ENCODE measurements at regions not wholly inside any gene's neighbourhood (a gene's known extent, or its start where the extent isn't known, plus 50 kb on each side); places are given as distances from the start of the nearest gene placed in this dataset.

DNA sequence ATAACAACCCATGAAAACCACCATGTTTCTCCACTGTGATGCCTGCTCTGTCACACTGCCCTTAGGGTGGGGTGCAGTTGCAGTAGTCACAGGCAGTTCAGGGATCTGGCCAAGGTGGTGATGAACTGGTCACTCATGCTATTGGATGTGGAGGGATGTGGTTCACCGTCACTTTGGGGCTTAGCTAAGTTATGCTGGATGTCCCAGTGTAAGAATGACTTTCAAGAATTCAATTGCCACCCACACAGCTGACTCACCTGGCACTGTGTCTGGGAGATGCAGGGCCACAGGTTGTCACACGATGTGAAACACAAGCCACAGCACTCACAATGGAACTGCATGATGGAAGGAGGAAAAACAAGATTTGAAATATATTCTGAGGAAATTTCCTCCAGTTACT lies 146.1 kb upstream of the CTNNB1 start:
- DNase-seq: peak; percentile 67

DNA sequence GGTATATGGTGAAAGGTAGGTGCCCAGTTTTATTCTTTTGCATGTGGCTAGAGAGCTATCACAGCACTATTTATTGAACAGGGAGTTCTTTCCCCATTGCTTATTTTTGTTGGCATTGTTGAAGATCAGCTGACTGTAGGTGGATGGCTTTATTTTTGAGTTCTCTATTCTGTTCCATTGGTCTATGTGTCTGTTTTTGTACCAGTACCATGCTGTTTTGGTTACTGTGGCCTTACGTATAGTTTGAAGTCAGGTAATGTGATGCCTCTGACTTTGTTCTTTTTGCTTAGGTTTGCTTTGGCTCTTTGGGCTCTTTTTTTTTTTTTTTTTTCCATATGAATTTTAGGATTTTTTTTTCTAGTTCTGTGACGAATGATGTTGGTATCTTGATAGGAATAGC lies 139.2 kb upstream of the CTNNB1 start:
- no peak for DNase-seq

DNA sequence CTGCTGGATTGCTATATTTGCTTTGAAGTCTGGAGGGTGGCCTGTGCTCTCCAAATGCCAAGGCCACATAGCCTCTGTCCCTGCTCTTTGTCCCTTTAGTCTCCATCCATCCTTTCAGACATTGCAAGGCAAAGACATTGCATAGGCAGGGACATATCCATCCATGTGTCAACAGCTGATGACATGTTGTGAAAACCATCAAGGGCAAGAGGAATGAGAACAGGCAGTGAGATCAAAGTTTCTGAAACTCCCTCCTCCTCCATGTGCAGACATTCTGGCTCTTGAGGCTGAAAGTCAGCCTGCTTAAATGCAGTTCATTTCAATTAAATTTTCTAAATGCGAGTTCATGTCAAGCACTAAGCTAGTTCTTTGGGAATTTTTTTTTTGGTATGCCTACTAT lies 135.2 kb upstream of the CTNNB1 start:
- DNase-seq: no peak

DNA sequence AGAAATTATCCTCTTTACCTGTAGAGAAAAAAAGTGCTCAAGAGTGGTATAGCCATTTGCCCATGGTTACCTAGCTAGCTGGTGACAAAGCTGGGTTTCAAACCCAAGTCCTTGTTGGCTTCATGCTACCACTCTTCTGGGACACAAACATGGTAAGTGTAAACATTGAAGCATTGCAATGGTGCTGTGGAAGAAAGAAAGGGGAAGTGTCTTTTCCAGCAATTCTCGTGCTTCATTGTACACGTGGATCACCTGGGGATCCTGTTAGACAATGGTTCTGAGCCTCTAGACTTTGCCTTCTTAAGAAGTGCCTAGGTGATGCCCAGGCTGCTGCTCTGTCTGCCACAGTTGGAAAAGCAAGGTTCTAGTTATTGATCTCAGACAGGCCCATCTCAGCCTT lies 134.8 kb upstream of the CTNNB1 start:
- no peak for DNase-seq

DNA sequence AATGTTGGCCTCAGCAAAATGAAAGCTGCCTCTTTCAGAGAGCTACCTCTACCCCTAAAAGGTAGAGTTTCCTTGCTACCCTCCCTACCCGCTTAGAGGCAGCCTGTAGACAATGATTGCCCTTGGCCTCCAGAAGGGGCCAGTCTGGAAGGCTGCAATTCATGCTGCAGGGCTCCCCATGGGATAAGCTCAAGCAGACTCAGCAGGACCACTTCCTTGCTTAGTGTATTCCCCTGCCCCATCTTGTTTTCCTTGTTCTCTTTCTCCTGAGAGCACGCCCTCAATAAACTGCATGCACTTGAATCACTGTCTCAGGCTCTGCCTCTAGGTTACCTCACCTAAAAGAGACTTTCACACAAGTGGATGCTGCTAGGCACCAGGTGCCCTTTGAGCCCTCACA lies 134.0 kb upstream of the CTNNB1 start:
- no peak for DNase-seq

DNA sequence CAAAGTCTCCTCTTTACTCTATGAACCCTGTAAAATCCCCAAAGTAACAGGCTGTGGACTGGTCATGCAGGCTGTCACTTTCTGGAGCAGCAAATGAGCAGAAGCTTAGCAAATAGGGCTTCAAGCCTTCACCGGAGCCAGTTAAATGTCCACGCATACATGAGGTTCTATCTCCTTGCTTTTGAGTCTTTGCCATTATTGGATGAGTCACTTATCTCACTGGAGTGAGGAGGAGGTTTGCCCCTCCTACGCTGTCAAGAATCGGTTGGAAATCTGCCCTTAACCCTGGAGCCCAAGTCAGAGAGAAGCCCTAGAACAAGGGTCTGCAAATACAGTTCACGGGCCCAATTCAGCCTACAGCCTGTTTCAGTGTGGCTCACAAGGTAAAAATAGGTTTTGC lies 126.1 kb upstream of the CTNNB1 start:
- no peak for DNase-seq

DNA sequence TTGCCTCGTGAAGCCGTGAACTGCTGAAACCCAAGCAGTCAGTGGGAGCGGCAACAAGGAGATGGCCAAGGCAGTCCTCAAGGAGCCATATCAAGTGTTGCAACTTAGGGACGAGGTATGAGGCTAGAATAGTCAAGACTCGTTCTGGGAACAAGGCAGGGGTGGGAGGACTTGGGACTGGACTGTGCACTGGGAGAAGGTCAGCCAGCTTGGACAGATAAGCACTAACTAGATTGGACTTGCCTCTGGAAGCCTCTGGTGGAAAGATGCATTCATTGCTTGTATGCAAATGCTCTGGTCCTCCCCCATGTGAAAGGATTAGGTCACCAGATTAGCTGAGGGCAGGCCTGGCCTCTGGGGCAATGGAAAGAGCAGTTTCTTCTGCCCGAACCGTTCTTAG lies 123.3 kb upstream of the CTNNB1 start:
- no peak for DNase-seq

DNA sequence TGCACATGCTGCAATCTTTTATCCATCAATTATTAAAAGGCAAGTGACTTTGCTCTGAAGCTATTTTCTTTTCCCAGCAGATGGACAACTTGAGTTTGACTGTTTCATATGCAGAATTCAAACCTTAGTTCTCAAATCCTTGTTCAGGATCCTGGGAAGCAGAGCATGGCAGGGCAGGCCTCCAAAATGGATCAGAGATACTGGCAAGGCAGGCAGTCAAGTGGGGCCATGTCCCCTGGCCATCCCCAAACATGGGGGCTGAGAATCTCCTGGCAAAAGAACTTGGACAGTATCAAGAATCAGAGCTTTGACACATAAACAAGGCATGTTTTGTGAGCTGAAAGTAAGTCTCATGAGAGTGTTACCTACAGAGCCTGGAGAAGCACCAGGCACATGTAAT lies 122.9 kb upstream of the CTNNB1 start:
- no peak for DNase-seq

DNA sequence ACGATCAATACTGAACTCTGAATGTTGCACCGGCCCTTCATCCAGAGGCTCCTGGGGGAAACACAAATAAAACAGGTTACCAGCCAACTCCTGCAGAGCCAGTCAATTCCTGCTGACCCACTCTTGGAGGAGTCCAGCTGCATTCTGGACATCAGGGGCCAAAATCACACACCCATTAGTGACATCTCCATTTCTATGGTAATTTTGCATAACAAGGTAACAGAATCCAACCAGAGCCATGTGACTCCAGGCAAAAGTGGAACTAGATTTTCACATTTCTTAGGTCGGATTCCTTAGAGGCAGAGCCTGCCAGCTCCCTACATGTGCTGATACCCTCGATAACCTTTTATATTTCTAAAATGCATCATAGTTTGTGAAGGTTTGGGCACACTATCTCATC lies 119.2 kb upstream of the CTNNB1 start:
- no peak for DNase-seq

DNA sequence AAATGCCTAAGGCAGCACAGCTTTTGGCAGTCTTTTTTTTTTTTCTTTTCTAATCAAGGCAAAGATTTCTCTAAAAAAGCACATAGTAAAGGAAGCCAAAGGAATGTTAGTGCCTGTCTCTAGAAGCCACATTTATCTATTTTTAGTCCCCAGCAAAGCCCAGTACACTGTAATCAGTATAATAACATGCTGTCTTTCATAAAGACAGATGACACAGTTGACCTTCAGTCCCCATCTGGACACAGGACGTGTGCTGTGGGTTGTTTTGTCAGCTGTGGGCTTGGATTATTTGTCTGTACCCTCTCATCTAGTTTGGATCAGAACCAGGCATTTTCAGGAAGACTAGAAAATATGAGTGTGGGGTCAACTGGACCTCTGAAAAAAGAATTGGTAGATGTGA lies 110.4 kb upstream of the CTNNB1 start:
- no peak for DNase-seq

DNA sequence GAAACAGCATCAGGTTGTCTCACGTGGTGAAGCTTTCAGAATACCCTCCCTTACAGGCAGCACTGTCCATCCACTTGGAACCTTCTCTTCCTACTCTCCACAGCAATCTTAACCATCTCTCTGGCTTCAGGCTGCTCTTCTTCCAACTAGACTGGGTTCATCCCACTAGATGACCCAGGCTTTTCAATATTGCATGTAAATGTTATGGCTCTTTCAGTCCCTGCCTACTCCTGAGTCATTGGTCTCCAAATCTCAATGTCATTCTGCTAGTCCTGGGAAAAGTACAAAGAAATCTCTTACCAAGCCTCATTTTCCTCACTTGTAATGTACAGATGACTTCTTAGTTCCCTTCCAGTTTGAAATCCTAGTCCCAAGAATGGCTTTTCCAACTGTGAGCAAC lies 109.7 kb upstream of the CTNNB1 start:
- no peak for DNase-seq

DNA sequence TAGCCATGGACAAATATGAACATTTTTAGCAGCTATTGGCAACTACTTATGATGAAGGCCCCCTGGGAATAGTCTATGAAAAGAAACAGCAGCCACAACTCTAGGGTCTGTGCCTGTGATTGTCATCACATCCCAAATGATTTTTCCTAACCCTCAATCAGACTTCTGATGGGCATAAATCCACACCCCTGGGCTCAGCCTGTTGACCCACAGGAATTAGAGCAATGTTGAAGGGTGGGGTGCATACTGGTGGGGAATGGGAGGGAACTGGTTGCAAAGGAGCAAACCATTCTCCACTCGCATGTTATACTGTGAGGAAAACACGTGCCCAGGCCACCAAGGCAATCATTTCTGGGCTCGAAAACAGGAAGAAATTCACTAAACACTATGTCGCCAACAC lies 106.5 kb upstream of the CTNNB1 start:
- DNase-seq: no peak

DNA sequence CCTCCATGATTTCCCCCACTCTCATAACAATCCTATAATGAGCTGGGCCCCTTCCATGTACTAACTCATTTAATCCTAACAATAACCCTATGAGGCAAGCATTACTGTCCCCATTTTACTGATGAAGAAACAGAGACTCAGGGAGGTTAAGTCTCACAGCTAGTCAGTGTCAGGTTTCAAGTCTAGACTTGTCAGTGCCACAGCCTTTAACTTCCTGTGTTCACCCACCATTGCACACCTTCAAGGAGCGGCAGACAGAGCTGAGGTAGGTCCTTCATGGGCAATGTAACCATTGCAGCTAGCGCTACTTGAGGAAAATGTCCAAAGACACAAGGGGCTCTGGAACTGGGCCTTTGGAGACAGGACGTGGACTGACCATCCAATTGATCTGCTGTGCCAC lies 105.8 kb upstream of the CTNNB1 start:
- DNase-seq: no peak

DNA sequence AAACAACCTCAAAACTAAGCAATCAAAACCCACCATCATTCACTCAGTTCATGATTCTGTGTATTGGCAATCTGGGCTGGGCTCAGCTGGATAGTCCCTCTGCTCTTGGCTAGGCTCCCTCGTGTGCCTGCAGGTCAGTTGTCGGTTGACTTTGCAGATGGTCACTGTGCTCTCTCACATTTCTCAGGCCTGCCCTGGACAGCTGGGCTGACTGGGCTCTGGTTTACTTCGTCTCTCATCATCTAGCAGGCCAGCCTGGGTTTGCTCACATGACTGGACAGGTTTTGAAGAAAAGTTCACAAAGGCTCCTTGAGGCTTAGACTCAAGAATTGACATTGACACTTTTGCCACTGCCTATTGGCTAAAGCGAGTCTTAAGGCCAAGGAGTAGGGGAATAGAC lies 105.0 kb upstream of the CTNNB1 start:
- no peak for DNase-seq

DNA sequence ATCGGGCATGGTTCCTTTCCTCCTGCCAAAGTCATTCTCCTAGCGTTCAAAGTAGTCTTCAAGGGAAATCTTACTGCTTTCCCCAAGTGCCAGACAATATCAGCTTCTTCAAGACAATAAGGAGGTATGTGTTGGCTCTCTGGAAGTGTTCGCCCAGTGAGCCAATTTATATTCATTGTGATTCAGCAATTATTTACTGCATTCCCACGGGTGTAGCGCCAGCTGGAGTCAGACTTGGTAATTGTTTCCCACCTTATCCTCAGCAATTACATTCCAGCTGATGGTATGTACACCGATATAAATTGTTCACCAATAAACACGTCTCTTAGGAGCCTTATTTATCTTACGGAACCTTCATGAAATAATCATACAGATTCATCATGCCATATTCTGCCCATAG lies 103.6 kb upstream of the CTNNB1 start:
- DNase-seq: no peak

DNA sequence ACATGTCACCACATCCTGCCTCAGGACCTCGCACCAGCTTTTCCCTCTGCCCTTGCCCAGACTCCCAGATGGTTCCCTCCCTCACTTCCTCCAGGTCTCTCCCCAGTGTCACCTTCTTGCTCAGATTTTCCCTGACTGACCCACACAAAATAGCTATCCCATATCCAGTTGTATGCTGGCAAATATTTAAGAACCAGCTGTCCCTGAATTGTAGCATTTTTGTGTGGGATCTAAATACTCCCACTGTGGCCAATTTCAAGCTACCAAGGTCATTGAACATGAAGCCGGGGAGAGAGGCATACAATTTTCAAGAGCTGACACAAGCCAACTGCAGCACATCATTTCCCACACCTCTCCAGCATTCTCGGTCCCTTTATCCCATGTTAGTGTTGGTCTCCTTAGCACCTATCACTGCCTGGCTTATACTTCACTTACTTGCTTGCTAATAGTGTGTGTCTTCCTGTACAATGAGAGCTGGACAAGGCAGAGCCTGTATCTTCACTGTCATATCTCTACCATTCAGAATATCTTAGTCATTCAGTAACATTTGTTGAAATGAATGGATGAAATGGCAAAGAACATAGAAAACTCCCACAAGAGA lies 101.3 kb upstream of the CTNNB1 start:
- DNase-seq: no peak

DNA sequence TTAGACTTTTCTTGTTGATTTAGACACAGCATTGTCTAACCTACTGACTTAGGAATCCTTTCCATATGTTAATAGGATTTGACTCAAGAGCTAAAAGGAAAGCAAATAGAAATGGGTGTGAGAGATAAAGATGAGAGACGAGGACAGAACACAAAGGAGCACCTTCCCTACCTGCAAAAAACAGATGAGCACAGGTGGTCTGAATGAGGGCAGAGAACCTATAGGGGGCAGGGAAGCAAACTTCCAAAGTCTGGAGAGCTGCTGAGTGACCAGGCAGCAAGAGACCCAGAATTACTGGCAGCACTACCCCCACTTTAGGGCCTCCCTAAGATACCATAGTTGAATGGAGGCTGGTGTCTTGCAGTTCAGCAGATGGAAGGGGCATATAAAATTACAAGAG lies 98.1 kb upstream of the CTNNB1 start:
- no peak for DNase-seq

DNA sequence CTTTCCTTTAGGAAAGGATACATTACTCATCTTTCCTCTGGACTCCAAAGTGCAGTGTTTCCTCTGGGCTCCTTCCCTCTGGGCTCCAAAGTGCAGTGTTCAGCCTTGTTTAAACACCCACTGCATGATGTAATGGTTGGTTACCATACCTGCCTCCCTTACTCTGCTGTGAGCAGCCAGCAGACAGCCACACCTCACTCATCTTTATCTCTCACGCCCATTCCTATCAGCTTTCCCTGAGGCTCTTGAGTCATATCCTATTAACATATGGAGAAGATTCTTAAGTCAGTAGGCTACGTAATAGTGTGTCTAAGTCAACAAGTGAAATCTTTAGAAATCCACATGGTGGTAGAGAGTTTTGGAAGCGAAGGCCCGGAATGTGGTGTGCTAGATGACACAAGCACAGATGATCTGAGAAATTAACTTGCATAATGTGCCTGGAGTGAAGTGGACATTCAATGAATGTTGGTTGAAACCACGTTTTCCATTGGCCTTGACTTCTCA lies 97.2 kb upstream of the CTNNB1 start:
- DNase-seq: no peak

DNA sequence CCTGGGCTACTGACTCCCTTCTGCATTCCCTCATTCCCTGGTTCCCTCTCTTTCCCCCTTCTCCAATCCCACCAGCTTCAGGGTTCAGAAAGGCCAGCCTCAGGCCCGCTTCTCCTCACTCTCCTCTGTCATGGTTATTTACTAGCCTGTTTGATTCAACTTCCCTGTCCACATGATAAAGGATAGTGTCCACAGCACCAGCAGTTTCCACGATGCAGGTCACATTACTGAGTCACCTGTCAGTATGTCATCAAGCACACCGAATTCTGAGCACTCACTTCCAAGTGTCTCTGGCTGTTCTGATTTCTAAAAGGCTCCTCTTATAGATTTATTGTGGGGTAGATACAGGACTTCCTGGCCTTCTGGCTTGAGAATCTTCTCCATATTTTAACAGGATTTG lies 96.6 kb upstream of the CTNNB1 start:
- DNase-seq: no peak

DNA sequence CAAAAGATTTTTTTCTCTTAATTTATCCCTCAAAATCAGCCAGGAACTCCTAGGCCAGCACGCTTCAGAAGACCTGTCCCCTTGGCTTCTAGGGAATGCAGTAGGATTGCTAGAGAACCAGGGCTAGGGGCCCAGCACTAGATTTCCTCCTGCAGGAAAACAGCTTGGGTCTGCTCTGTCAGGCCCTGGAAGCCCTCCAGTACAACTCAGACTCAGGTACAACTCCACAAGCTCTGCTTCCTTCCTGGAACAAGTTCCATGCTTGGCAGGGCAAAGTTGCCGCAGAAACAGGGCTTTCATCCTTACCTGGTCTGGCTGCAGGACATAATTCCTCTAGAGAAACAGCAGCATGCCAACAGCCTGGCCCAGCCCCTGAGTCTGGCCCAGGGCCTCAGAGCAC lies 96.1 kb upstream of the CTNNB1 start:
- no peak for DNase-seq

DNA sequence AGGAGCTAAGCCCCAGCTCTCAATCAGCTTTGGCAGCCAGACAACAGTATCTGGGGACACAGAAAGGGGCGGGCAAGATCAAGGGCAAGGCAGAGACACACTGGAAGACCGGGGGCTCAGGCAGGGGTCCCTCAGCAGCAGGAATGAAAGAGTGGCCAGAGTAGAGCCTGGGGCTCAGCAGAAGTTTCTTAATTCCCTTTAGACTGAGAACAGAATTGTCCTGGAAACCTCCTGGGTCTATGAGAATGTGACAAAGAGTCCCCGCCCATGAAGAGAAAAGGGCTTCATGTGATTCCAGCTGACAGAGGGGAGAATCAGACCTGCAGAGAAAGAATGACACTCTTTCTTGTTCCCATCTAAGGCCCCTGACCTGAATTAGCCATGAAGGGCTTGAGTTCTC lies 95.2 kb upstream of the CTNNB1 start:
- no peak for DNase-seq

DNA sequence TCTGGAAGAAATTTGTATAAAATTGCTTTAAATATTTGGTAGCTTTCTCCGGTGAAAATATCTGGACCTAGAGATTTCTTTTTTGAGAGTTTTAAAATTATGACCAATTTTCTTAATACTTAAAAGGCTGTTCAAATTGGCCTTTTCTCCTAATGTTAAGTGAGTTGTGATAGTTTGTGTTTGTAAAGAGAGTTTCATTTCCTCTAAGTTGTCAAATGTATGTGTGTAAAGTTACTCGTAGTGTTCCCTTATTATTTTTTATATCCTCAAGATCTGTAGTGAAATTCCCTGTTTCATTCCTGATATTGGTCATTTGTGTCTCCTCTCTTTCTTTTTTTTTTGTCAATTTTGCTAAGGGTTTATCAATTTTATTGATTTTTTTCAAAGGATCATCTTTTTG lies 92.6 kb upstream of the CTNNB1 start:
- no peak for DNase-seq

DNA sequence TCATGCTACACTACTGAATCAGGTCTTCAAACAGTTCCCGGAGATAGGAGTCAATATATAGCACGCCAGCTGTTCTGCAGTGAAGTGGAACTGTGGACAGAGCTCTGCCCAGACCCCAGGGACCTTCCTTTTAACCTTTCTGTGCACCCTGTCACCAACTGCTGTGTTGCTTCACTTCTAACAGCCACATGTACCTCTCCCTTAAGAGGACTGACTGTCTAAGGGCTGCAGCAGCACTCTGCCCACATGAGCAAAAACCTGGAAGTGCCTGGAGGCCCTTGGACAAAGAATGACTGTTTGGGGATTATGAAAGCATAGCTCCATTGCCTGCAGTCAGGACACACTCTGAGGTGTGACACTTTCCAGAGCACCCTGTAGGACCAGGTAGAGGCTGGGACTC lies 88.3 kb upstream of the CTNNB1 start:
- DNase-seq: no peak

DNA sequence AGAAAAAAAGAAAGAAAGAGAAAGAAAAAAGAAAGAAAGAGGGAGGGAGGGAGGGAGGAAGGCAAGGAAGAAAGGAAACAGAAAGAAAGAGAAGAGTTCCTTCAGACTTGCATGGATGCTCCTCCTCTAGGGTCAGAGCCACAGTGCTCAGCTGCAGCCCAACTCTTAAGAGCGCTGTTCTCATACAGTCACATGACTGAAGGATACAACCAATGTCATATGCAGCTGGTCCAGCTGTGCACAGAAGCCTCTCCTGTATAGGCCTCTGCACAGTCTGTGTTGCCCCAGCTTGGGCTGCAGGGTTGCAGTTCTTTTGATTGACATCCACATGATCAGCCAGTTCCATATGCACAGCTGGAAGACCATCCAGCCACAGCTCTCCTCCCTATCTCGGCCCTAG lies 86.8 kb upstream of the CTNNB1 start:
- no peak for DNase-seq

DNA sequence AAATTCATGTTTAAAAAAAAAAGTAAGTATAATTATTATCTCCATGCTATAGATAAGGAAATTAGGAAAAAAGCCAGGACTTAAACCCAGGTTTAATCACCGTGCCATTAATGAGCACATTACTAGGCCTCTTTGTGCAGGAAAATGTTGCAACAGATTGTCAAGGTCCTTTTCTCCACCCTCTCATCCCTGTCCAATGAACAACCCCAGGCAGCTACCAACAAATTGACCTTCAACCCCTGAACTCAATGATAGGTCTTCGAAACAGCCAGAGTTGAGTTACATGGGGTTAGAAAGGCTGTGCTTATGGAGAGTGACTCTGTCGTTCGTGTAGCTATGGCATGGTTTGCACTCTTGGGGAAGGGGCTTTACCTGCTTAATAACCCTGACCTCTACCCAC lies 84.2 kb upstream of the CTNNB1 start:
- no peak for DNase-seq

DNA sequence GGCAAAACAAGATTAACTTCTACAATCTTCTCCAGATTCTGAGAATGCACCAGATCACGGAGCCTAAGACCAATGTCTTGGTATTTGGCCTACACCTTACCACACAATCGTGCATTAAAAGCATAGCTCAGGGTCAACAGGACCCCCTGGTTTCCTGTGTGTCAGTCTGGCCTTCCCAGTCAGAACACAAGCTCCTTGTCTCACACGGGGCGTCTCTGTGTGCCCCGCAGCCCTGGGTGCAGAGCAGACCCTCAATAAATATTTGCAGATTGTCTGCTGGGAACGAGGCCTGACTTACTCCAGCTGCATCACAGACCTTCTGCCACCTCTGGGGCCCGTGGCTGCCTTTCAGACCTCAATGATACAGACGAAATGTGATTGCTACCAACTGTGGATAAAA lies 82.5 kb upstream of the CTNNB1 start:
- DNase-seq: no peak
